AG10803 (cell line): ENCODE measurements at regions not wholly inside any gene's neighbourhood (a gene's known extent, or its start where the extent isn't known, plus 50 kb on each side); places are given as distances from the start of the nearest gene placed in this dataset.

Experiments
- DNase-seq: peaks from one replicate; pipeline ENCODE4 v3.0.0; 2010; ENCODE audit warnings: low read depth
- H3K4me3 ChIP-seq: 2 replicates; pipeline ENCODE4 v1.5.1; 2011; ENCODE audit warnings: mild to moderate bottlenecking, low read length, control low read depth
- CTCF ChIP-seq: conservative IDR thresholded peaks from 2 replicates; pipeline ENCODE4 v1.5.1; 2011; ENCODE audit warnings: mild to moderate bottlenecking, low read length, control low read depth, inconsistent platforms

GRCh38 chr11:19410032-19410431 is 169.3 kb upstream of the E2F8 start:
- no peak for DNase-seq
- H3K4me3 ChIP-seq, result no peak overlapping the region
- TF ChIP-seq CTCF, result no peak

GRCh38 chr11:19409307-19409706 is 168.6 kb upstream of the E2F8 start:
- DNase-seq, result no peak
- no peak overlapping the region for H3K4me3 ChIP-seq
- no peak for TF ChIP-seq CTCF

GRCh38 chr11:19407677-19408270 is 167.0 kb upstream of the E2F8 start:
- H3K4me3 ChIP-seq, result no peak overlapping the region
- TF ChIP-seq CTCF, result no peak
- no peak for DNase-seq

DNA sequence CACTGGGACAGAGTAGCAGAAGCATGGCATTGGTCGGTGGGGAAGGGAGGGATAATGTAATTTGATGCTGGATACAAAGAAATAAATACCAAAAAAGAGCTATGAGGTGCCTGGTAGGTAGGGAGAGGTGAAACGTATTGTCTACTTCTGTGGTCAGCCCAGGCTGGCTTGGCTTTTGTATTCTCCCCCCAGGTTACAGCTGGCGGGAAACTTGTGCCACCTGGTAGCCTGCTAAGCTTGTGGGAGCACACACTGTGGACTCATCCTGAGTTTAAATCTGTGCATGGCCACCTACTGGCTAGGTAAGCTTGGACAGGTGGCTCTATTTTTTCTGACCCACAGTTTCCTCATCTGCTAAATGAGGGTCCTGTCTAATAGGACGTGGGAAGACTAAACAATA is 165.2 kb upstream of the E2F8 start:
- no peak for TF ChIP-seq CTCF
- no peak for DNase-seq
- no peak overlapping the region for H3K4me3 ChIP-seq

DNA sequence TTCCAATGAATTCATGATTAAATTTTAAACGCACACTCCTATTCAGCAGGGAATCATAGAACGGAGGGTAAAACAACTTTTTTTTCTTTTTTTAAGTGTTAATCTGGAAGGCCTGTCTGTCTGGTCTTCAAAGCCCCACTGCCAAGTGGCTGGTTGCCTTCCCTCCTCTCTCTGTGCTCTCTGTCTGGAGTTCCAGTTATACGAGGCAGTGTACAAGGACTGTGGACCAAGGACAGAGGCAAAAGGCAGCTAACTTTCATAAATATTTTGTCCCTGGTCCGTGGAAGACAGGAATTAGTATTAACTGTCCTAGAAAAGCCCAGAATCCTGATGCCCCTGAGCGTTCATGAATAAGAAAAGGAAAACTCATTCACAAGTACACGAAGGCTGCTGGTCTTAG is 164.0 kb upstream of the E2F8 start:
- no peak overlapping the region for H3K4me3 ChIP-seq
- no peak for DNase-seq
- TF ChIP-seq CTCF, result no peak

DNA sequence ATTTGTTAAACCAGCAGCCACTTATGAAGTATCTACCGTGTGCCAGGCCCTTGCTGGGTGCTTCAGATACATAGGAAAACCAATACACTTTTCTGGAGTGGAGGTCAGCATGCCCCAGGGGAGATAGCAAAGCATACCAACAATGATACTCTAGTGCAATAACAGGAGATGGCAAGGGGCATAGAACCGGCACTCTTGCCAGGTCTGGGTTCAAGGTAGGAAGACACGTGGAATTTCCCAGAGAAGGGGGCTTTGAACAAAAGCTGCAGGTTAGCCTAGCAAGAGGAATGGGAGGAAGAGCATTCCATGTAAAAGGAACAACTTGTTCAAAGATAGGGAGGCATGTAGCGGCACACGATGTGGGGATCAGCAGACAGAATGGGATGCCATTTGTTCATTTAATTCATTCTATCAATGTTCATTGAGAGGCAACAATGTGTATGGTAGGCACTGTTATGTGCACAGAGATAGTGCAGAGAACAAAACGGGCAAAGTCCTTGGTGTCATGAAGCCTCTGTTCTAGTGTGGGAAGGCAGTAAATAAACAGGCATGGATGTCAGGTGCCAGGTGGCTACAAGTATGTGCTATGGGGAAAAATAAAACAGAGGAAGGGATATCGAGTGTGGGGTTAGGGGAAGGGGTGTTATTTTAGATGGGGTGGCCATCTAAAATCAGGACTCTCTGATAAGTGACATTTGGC is 162.6 kb upstream of the E2F8 start:
- H3K4me3 ChIP-seq, result no peak overlapping the region
- DNase-seq, result no peak
- no peak for TF ChIP-seq CTCF

GRCh38 chr11:19400296-19400695 is 159.6 kb upstream of the E2F8 start:
- TF ChIP-seq CTCF, result no peak

More at GRCh38 chr11:19400296-19400695, 159.6 kb upstream of the E2F8 start:
- H3K4me3 ChIP-seq, result no peak overlapping the region
- no peak for DNase-seq
